ENCODE measurements at regions not wholly inside any gene's neighbourhood (a gene's known extent, or its start where the extent isn't known, plus 50 kb on each side); places are given as distances from the start of the nearest gene placed in this dataset.

DNA sequence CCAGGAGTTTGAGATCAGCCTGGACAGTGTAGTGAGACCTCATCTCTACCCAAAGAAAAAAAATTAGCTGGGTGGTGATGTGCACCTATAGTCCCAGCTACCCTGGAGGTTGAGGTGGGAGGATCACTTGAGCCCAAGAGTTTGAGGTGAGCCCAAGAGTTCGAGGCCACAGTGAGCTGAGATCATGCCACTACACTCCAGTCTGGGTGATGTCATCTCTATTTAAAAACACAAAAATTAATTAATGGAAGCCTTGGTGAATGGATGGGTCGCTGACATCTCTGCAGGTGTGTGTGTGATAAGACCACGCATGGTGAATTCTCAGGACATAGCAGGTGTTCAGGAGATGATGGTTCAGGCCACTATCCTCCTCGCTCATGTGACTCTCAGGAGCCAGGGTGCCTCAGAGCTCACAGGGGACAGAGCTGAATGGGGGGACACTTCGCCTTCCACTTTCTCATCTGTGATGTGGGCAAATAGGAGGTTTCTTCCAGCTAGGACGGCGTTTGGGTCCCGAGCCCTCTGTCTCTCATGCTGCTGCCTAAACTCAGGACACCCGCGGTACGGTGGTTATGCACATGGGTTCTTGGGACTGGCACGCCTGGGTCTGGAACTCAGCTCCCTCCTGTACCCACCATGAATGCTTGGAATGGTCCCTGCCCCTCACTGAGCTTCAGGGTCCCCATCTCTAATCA is 113.4 kb upstream of the ZBTB40 start:
- no peak for TF ChIP-seq EZH2 (IDR thresholded peaks at IDR 0.05; ENCODE audit: insufficient read depth, low read length)
- TF ChIP-seq, protein P1, sequence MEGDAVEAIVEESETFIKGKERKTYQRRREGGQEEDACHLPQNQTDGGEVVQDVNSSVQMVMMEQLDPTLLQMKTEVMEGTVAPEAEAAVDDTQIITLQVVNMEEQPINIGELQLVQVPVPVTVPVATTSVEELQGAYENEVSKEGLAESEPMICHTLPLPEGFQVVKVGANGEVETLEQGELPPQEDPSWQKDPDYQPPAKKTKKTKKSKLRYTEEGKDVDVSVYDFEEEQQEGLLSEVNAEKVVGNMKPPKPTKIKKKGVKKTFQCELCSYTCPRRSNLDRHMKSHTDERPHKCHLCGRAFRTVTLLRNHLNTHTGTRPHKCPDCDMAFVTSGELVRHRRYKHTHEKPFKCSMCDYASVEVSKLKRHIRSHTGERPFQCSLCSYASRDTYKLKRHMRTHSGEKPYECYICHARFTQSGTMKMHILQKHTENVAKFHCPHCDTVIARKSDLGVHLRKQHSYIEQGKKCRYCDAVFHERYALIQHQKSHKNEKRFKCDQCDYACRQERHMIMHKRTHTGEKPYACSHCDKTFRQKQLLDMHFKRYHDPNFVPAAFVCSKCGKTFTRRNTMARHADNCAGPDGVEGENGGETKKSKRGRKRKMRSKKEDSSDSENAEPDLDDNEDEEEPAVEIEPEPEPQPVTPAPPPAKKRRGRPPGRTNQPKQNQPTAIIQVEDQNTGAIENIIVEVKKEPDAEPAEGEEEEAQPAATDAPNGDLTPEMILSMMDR (IDR thresholded peaks at IDR 0.05; ENCODE audit: insufficient read depth, low read depth, low read length), result no peak
- Histone ChIP-seq H4K20me1 (ENCODE audit: insufficient read depth, low read length) (no peaks in the 10 kb centered on the region), H3K4me2 (ENCODE audit: low read length) (no peak overlapping the region), H2AFZ (ENCODE audit: low read depth, low read length) (no peak overlapping the region), H3K9ac (ENCODE audit: low read length) (no peak overlapping the region), H3K4me3 (ENCODE audit: insufficient read depth, low read depth, low read length) (no peak overlapping the region), H3K36me3 (ENCODE audit: insufficient read depth, low read length) (no peaks in the 10 kb centered on the region), H3K9me3 (ENCODE audit: insufficient read depth, low read depth, low read length) (no peaks in the 10 kb centered on the region), H3K4me1 (ENCODE audit: insufficient read depth, low read length) (no peaks in the 10 kb centered on the region), H3K27ac (ENCODE audit: low read depth, low read length) (no peak overlapping the region), H3K79me2 (ENCODE audit: insufficient read depth, low read length) (no peaks in the 10 kb centered on the region), H3K27me3 (ENCODE audit: insufficient read depth, low read length) (peaks cover 32% of the 10 kb centered on the region)
- Mint-ChIP-seq H3K9me3 (ENCODE audit: unreplicated experiment) (peaks cover 5% of the 10 kb centered on the region), H3K4me1 (ENCODE audit: low read depth, unreplicated experiment) (peaks cover 2% of the 10 kb centered on the region), H3K27me3 (ENCODE audit: low read depth, unreplicated experiment) (peaks cover 40% of the 10 kb centered on the region), H3K4me3 (ENCODE audit: unreplicated experiment) (no peak overlapping the region), H3K36me3 (ENCODE audit: low read depth, unreplicated experiment) (no peaks in the 10 kb centered on the region), H3K27ac (ENCODE audit: unreplicated experiment) (no peak overlapping the region)
- no peak for FAIRE-seq
- no peak for DNase-seq (ENCODE audit: low read depth)

DNA sequence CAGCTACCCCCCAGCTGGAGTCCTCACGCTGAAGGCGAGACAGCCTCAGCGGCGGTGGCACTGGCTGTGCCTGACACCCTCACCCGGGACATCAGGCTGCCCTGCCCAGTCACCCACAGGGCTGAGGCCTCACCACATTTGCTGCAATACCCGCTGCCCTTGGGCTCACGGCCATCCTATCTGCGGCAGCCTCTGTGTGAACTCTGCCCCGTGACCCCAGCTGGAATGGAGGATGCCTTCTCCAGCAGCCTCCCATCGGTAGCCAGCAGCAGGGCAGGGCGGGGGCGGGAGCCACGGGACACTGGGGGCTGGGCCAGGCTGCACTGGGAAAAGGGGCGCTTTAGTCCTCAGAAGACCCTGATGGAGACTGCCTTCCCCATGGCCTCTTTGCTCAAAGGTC is 112.4 kb upstream of the ZBTB40 start:
- Histone ChIP-seq H3K4me2 (ENCODE audit: low read length) (no peak overlapping the region), H3K4me1 (ENCODE audit: insufficient read depth, low read length) (no peaks in the 10 kb centered on the region), H3K4me3 (ENCODE audit: insufficient read depth, low read depth, low read length) (no peak overlapping the region), H4K20me1 (ENCODE audit: insufficient read depth, low read length) (no peaks in the 10 kb centered on the region), H3K79me2 (ENCODE audit: insufficient read depth, low read length) (no peaks in the 10 kb centered on the region), H3K27ac (ENCODE audit: low read depth, low read length) (no peak overlapping the region), H3K36me3 (ENCODE audit: insufficient read depth, low read length) (no peaks in the 10 kb centered on the region), H2AFZ (ENCODE audit: low read depth, low read length) (no peak overlapping the region), H3K9ac (ENCODE audit: low read length) (no peak overlapping the region), H3K27me3 (ENCODE audit: insufficient read depth, low read length) (peaks cover 34% of the 10 kb centered on the region), H3K9me3 (ENCODE audit: insufficient read depth, low read depth, low read length) (no peaks in the 10 kb centered on the region)
- H3K36me3 Mint-ChIP-seq (ENCODE audit: low read depth, unreplicated experiment), result no peaks in the 10 kb centered on the region
- H3K4me1 Mint-ChIP-seq (ENCODE audit: low read depth, unreplicated experiment), result no peaks in the 10 kb centered on the region
- H3K27me3 Mint-ChIP-seq (ENCODE audit: low read depth, unreplicated experiment), result peaks cover 50% of the 10 kb centered on the region
- no peak for FAIRE-seq
- no peak overlapping the region for H3K27ac Mint-ChIP-seq (ENCODE audit: unreplicated experiment)
- no peak for DNase-seq (ENCODE audit: low read depth)
- no peak overlapping the region for H3K4me3 Mint-ChIP-seq (ENCODE audit: unreplicated experiment)
- TF ChIP-seq EZH2 (IDR thresholded peaks at IDR 0.05; ENCODE audit: insufficient read depth, low read length), result no peak
- TF ChIP-seq, protein P1 (IDR thresholded peaks at IDR 0.05; ENCODE audit: insufficient read depth, low read depth, low read length), result no peak
- H3K9me3 Mint-ChIP-seq (ENCODE audit: unreplicated experiment), result peaks cover 5% of the 10 kb centered on the region

DNA sequence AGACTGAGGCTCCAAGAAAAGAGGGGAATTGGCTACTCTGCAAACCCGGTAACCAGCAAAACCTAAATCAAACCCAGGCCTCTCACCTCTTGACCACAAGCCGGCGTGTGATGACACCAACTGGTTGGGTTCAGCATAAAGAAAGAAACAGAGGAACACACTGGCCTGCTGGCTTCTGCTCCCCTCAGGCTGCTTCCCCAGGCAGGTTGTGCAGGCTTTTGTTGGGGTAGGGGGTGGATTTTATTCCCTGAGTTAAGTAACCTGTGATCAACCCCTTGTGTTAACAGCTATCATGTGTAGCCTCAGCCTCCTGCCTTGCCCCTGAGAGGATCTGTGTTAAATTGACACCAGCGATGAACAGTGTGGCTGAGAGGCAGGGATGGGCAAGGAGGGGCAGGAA is 111.6 kb upstream of the ZBTB40 start:
- TF ChIP-seq, protein P1 (IDR thresholded peaks at IDR 0.05; ENCODE audit: insufficient read depth, low read depth, low read length), result no peak
- TF ChIP-seq EZH2 (IDR thresholded peaks at IDR 0.05; ENCODE audit: insufficient read depth, low read length), result no peak
- H3K9me3 Mint-ChIP-seq (ENCODE audit: unreplicated experiment), result peaks cover 3% of the 10 kb centered on the region
- no peak overlapping the region for H3K27ac Mint-ChIP-seq (ENCODE audit: unreplicated experiment)
- DNase-seq (ENCODE audit: low read depth) (no peak), FAIRE-seq (no peak)
- no peak overlapping the region for H3K4me3 Mint-ChIP-seq (ENCODE audit: unreplicated experiment)
- H2AFZ ChIP-seq (ENCODE audit: low read depth, low read length), result no peak overlapping the region
- H3K4me2 ChIP-seq (ENCODE audit: low read length), result no peak overlapping the region
- H3K27me3 Mint-ChIP-seq (ENCODE audit: low read depth, unreplicated experiment), result peaks cover 50% of the 10 kb centered on the region
- no peaks in the 10 kb centered on the region for H3K4me1 ChIP-seq (ENCODE audit: insufficient read depth, low read length)
- H3K9ac ChIP-seq (ENCODE audit: low read length), result no peak overlapping the region
- no peaks in the 10 kb centered on the region for H4K20me1 ChIP-seq (ENCODE audit: insufficient read depth, low read length)
- no peak overlapping the region for H3K27ac ChIP-seq (ENCODE audit: low read depth, low read length)
- H3K79me2 ChIP-seq (ENCODE audit: insufficient read depth, low read length), result no peaks in the 10 kb centered on the region
- no peaks in the 10 kb centered on the region for H3K9me3 ChIP-seq (ENCODE audit: insufficient read depth, low read depth, low read length)
- no peak overlapping the region for H3K4me3 ChIP-seq (ENCODE audit: insufficient read depth, low read depth, low read length)
- H3K4me1 Mint-ChIP-seq (ENCODE audit: low read depth, unreplicated experiment), result no peaks in the 10 kb centered on the region
- no peaks in the 10 kb centered on the region for H3K36me3 ChIP-seq (ENCODE audit: insufficient read depth, low read length)
- H3K27me3 ChIP-seq (ENCODE audit: insufficient read depth, low read length), result peaks cover 39% of the 10 kb centered on the region
- H3K36me3 Mint-ChIP-seq (ENCODE audit: low read depth, unreplicated experiment), result no peaks in the 10 kb centered on the region
